GM19043 (cell line): ENCODE measurements at regions not wholly inside any gene's neighbourhood (a gene's known extent, or its start where the extent isn't known, plus 50 kb on each side); places are given as distances from the start of the nearest gene placed in this dataset.
A peak's percentile ranks its signal among the peaks of the same experiment; 100 is the strongest.
"Not testable (repeated sequence)": the region's sequence is repeated elsewhere in the genome, so short reads cannot be mapped to it uniquely, and the experiment has no call there.

Source experiments
- ATAC-seq: cut with Tn5 transposase; IDR thresholded peaks from one replicate; pipeline ENCODE4 v1.9.1; 2021; ENCODE audit warnings: low read depth; ENCODE audit not compliant: unreplicated experiment

- ATAC-seq: no peak
These were observed 405.3 kb upstream of the SLC30A5 start for GRCh38 chr5:68688547-68688946.

- no peak for ATAC-seq
These were observed 404.8 kb upstream of the SLC30A5 start for GRCh38 chr5:68689010-68689409.

- not testable (repeated sequence) for ATAC-seq
These were observed 401.9 kb upstream of the SLC30A5 start for GRCh38 chr5:68691874-68692273.

- no peak for ATAC-seq
These were observed 395.5 kb upstream of the SLC30A5 start for GRCh38 chr5:68698025-68698940.

GRCh38 chr5:68699966-68700365, 393.8 kb upstream of the SLC30A5 start:
- ATAC-seq: no peak

- no peak for ATAC-seq
These were observed 386.2 kb upstream of the SLC30A5 start for GRCh38 chr5:68707575-68707974.

GRCh38 chr5:68708156-68708841, 385.5 kb upstream of the SLC30A5 start:
- no peak for ATAC-seq

GRCh38 chr5:68708842-68709170, 385.0 kb upstream of the SLC30A5 start:
- ATAC-seq: no peak

GRCh38 chr5:68709239-68709638, 384.6 kb upstream of the SLC30A5 start:
- ATAC-seq: no peak

GRCh38 chr5:68710514-68710913, 383.3 kb upstream of the SLC30A5 start:
- no peak for ATAC-seq

- ATAC-seq: peak; percentile 91
These were observed 382.3 kb upstream of the SLC30A5 start for GRCh38 chr5:68711293-68712200.

- no peak for ATAC-seq
These were observed 379.0 kb upstream of the SLC30A5 start for GRCh38 chr5:68714810-68715209.

- no peak for ATAC-seq
These were observed 372.8 kb upstream of the SLC30A5 start for GRCh38 chr5:68720884-68721610.

- no peak for ATAC-seq
These were observed 371.5 kb upstream of the SLC30A5 start for GRCh38 chr5:68722357-68722756.

GRCh38 chr5:68725905-68726683, 367.7 kb upstream of the SLC30A5 start:
- ATAC-seq: no peak

- ATAC-seq: no peak
These were observed 365.9 kb upstream of the SLC30A5 start for GRCh38 chr5:68727931-68728330.

- ATAC-seq: no peak
These were observed 364.1 kb upstream of the SLC30A5 start for GRCh38 chr5:68729678-68730077.

- no peak for ATAC-seq
These were observed 363.4 kb upstream of the SLC30A5 start for GRCh38 chr5:68730220-68730978.
